H1 (cell line): ENCODE measurements at regions not wholly inside any gene's neighbourhood (a gene's known extent, or its start where the extent isn't known, plus 50 kb on each side); places are given as distances from the start of the nearest gene placed in this dataset.

Source experiments
- CTCF ChIA-PET: fragments of 300-600 bp; sonication (Branson Sonifier 250); formaldehyde crosslinking; loops from one replicate; lab custom pipeline; 2021; ENCODE audit not compliant: partially characterized antibody; lab: Charles Lee
- POLR2A ChIA-PET: fragments of 300-600 bp; sonication (Branson Sonifier 250); formaldehyde crosslinking; loops from one replicate; lab custom pipeline; 2021; ENCODE audit warnings: inconsistent platforms; ENCODE audit not compliant: partially characterized antibody; lab: Charles Lee
- DNase-seq, 2 experiments: peaks; one replicate each; pipeline versions ENCODE4 v3.0.0 to v3.0.0-alpha.2; 2010 to 2022; ENCODE audit warnings: low spot score in 2 of 2, low read depth in 1 of 2, mixed read lengths in 1 of 2
- FAIRE-seq: peaks from 2 replicates; lab custom pipeline; 2011; peaks lifted over from hg19 to GRCh38; lab: Jason Lieb, UNC
- H2AFZ ChIP-seq: 2 replicates; pipeline ENCODE4 v1.8.1; 2012; ENCODE audit warnings: low read length, inconsistent platforms
- H2AK5ac ChIP-seq: 2 replicates; pipeline ENCODE4 v1.6.1; 2013; ENCODE audit warnings: low read depth, low read length
- H2BK120ac ChIP-seq: replicated peaks from 2 replicates; pipeline ENCODE3; 2013; ENCODE audit warnings: low read depth, low read length, inconsistent platforms
- H2BK12ac ChIP-seq: 2 replicates; pipeline ENCODE4 v1.6.1; 2013; ENCODE audit warnings: low read depth, low read length
- H2BK15ac ChIP-seq: 2 replicates; pipeline ENCODE4 v1.6.1; 2013; ENCODE audit warnings: low read length
- H2BK20ac ChIP-seq: 2 replicates; pipeline ENCODE4 v1.6.1; 2013; ENCODE audit warnings: low read length
- H2BK5ac ChIP-seq: 2 replicates; pipeline ENCODE4 v1.6.1; 2013; ENCODE audit warnings: low read depth, low read length
- H3K14ac ChIP-seq: 2 replicates; pipeline ENCODE4 v1.6.1; 2013; ENCODE audit warnings: inconsistent platforms; ENCODE audit not compliant: insufficient read length
- H3K18ac ChIP-seq: 2 replicates; pipeline ENCODE4 v1.6.1; 2013; ENCODE audit warnings: low read length; ENCODE audit errors: extremely low read depth
- H3K23ac ChIP-seq: 2 replicates; pipeline ENCODE4 v1.6.1; 2013; ENCODE audit warnings: inconsistent platforms; ENCODE audit not compliant: insufficient read length
- H3K23me2 ChIP-seq: 2 replicates; pipeline ENCODE4 v1.6.1; 2013; ENCODE audit warnings: low read depth, low read length
- H3K27ac ChIP-seq: 2 replicates; pipeline ENCODE4 v1.6.1; 2011; ENCODE audit warnings: low read depth, low read length, inconsistent platforms
- H3K27me3 ChIP-seq, 4 experiments: replicated peaks in 1 of 4; 1 replicate in 1 of 4; 2 replicates in 3 of 4; pipeline versions ENCODE4 v1.6.1 to v1.8.1; 2011 to 2013; ENCODE audit warnings: low read length in 3 of 4, mild to moderate bottlenecking in 3 of 4, inconsistent platforms in 2 of 4, mixed read lengths in 2 of 4, moderate library complexity in 1 of 4; ENCODE audit not compliant: control insufficient read depth in 3 of 4, insufficient read depth in 3 of 4; ENCODE audit errors: extremely low read depth in 1 of 4
- H3K36me3 ChIP-seq, 4 experiments: 2 replicates each; pipeline versions ENCODE4 v1.6.1 to v1.8.1; 2011 to 2013; ENCODE audit warnings: mild to moderate bottlenecking in 4 of 4, low read length in 3 of 4, moderate library complexity in 2 of 4, control low read depth in 1 of 4, inconsistent platforms in 1 of 4; ENCODE audit not compliant: insufficient read depth in 4 of 4, control insufficient read depth in 2 of 4
- H3K4ac ChIP-seq: replicated peaks from 2 replicates; pipeline ENCODE3; 2013; ENCODE audit warnings: low read length, low read depth, mixed read lengths, inconsistent platforms; ENCODE audit not compliant: insufficient read length
- H3K4me1 ChIP-seq, 4 experiments: replicated peaks in 1 of 4; 1 replicate in 1 of 4; 2 replicates in 3 of 4; pipeline versions ENCODE4 v1.6.1 to v1.8.1; 2011 to 2013; ENCODE audit warnings: low read length in 3 of 4, inconsistent platforms in 2 of 4, mixed read lengths in 1 of 4; ENCODE audit not compliant: insufficient read depth in 4 of 4, control insufficient read depth in 3 of 4
- H3K4me2 ChIP-seq, 2 experiments: 2 replicates each; pipeline versions ENCODE4 v1.6.1 to v1.8.1; 2011 to 2013; ENCODE audit warnings: low read depth in 2 of 2, low read length in 2 of 2, control low read depth in 1 of 2, inconsistent platforms in 1 of 2, mild to moderate bottlenecking in 1 of 2; ENCODE audit not compliant: insufficient read depth in 1 of 2
- H3K4me3 ChIP-seq, 4 experiments: fragments of 200-600, 300-600 bp in 1 of 4; sonication (generic), shearing (Covaris generic), sonication (Bioruptor Twin) in 1 of 4; 2 replicates each; pipeline versions ENCODE4 v1.5.1 to v1.8.1; 2011 to 2016; ENCODE audit warnings: low read length in 4 of 4, low read depth in 3 of 4, control low read depth in 2 of 4, inconsistent platforms in 2 of 4, mild to moderate bottlenecking in 2 of 4, mixed read lengths in 1 of 4, moderate library complexity in 1 of 4; ENCODE audit not compliant: insufficient read depth in 2 of 4; ENCODE audit errors: extremely low read depth in 1 of 4
- H3K56ac ChIP-seq: replicated peaks from 2 replicates; pipeline ENCODE3; 2013; ENCODE audit warnings: low read depth, mild to moderate bottlenecking, mixed read lengths, low read length, inconsistent platforms; ENCODE audit not compliant: insufficient read length
- H3K79me1 ChIP-seq: 2 replicates; pipeline ENCODE4 v1.6.1; 2013; ENCODE audit warnings: low read depth, low read length, control low read depth
- H3K79me2 ChIP-seq, 2 experiments: 2 replicates each; pipeline versions ENCODE4 v1.6.1 to v1.8.1; 2012 to 2013; ENCODE audit warnings: low read length in 2 of 2, mild to moderate bottlenecking in 2 of 2, inconsistent platforms in 1 of 2; ENCODE audit not compliant: insufficient read depth in 2 of 2, control insufficient read depth in 1 of 2
- H3K9ac ChIP-seq, 4 experiments: replicated peaks in 1 of 4; 1 replicate in 1 of 4; 2 replicates in 3 of 4; pipeline versions ENCODE4 v1.6.1 to v1.8.1; 2011 to 2013; ENCODE audit warnings: low read depth in 3 of 4, low read length in 3 of 4, control low read depth in 2 of 4, mild to moderate bottlenecking in 2 of 4, moderate library complexity in 2 of 4, inconsistent platforms in 1 of 4; ENCODE audit errors: extremely low read depth in 1 of 4
- H3K9me3 ChIP-seq, 2 experiments: 2 replicates each; pipeline versions ENCODE4 v1.6.1 to v1.8.1; 2012 to 2013; ENCODE audit warnings: mild to moderate bottlenecking in 2 of 2, moderate library complexity in 2 of 2, control low read depth in 1 of 2, inconsistent platforms in 1 of 2, low read depth in 1 of 2, low read length in 1 of 2, mixed read lengths in 1 of 2; ENCODE audit not compliant: insufficient read depth in 2 of 2
- H4K20me1 ChIP-seq, 2 experiments: replicated peaks in 1 of 2; 2 replicates each; pipeline versions ENCODE3 to v1.8.1; 2011 to 2013; ENCODE audit warnings: inconsistent platforms in 2 of 2, low read length in 2 of 2, mild to moderate bottlenecking in 1 of 2; ENCODE audit not compliant: insufficient read depth in 2 of 2, control insufficient read depth in 1 of 2
- H4K5ac ChIP-seq: 2 replicates; pipeline ENCODE4 v1.6.1; 2013; ENCODE audit warnings: low read length, low read depth, mixed read lengths, inconsistent platforms; ENCODE audit not compliant: insufficient read length
- H4K8ac ChIP-seq: 2 replicates; pipeline ENCODE4 v1.8.0; 2013; ENCODE audit warnings: mild to moderate bottlenecking, moderate library complexity, low read length, inconsistent platforms; ENCODE audit not compliant: insufficient read depth; ENCODE audit errors: extremely low read depth
- H4K91ac ChIP-seq: replicated peaks from 2 replicates; pipeline ENCODE3; 2013; ENCODE audit warnings: low read length, mixed read lengths, inconsistent platforms; ENCODE audit not compliant: insufficient read length
- CREB1 ChIP-seq: IDR thresholded peaks from 2 replicates; pipeline ENCODE4 v1.6.1; 2012; ENCODE audit warnings: inconsistent platforms
- FOSL1 ChIP-seq: IDR thresholded peaks from 2 replicates; pipeline ENCODE4 v1.6.1; 2011; ENCODE audit warnings: mild to moderate bottlenecking, low read depth, low read length, moderate library complexity; ENCODE audit not compliant: insufficient read depth
- GABPA ChIP-seq: IDR thresholded peaks from 2 replicates; pipeline ENCODE4 v1.6.1; 2011; ENCODE audit warnings: mild to moderate bottlenecking, low read length, moderate library complexity, borderline replicate concordance; ENCODE audit not compliant: insufficient read depth
- KDM1A ChIP-seq: fragments of 200-600, 300-600 bp; sonication (generic); IDR thresholded peaks from 2 replicates; pipeline ENCODE4 v1.7.1; 2016; ENCODE audit warnings: mild to moderate bottlenecking, low read length, borderline replicate concordance
- KDM5A ChIP-seq: fragments of 200-600 bp; IDR thresholded peaks from 2 replicates; pipeline ENCODE4 v1.7.1; 2012; ENCODE audit warnings: mild to moderate bottlenecking, low read length, inconsistent platforms, mixed read lengths
- MAFK ChIP-seq: IDR thresholded peaks from 2 replicates; pipeline ENCODE4 v1.6.1; 2012; ENCODE audit warnings: low read depth, mild to moderate bottlenecking, improper control_type of control experiment, low read length
- RXRA ChIP-seq: IDR thresholded peaks from 2 replicates; pipeline ENCODE4 v1.6.1; 2011; ENCODE audit warnings: low read depth, mild to moderate bottlenecking, low read length, moderate library complexity; ENCODE audit not compliant: insufficient read depth
- SIN3A ChIP-seq, 2 experiments: IDR thresholded peaks in 1 of 2; conservative IDR thresholded peaks in 1 of 2; 2 replicates each; pipeline ENCODE4 v1.6.1; 2011 to 2012; ENCODE audit warnings: low read length in 2 of 2, improper control_type of control experiment in 1 of 2, low read depth in 1 of 2, mild to moderate bottlenecking in 1 of 2
- SIX5 ChIP-seq: IDR thresholded peaks from 2 replicates; pipeline ENCODE4 v1.6.1; 2011; ENCODE audit warnings: mild to moderate bottlenecking, low read depth, low read length
- SP4 ChIP-seq: IDR thresholded peaks from 2 replicates; pipeline ENCODE4 v1.6.1; 2012; ENCODE audit warnings: low read length, inconsistent platforms
- TBP ChIP-seq: IDR thresholded peaks from 2 replicates; pipeline ENCODE4 v1.6.1; 2011; ENCODE audit warnings: low read depth, low read length, improper control_type of control experiment
- ZNF274 ChIP-seq: IDR thresholded peaks from 2 replicates; pipeline ENCODE4 v1.7.0; 2012; ENCODE audit warnings: low read length, borderline replicate concordance; ENCODE audit errors: extremely low read depth
- WGBS, 2 experiments: shearing (Covaris generic) in 1 of 2; methylation state at CpG; one replicate each; pipeline versions ENCODE4 v1.1.6 to v1.1.7; 2013 to 2015; ENCODE audit warnings: low lambda C conversion rate in 2 of 2, mixed read lengths in 2 of 2, inconsistent platforms in 1 of 2, low coverage in 1 of 2, missing lambda C conversion rate in 1 of 2; ENCODE audit not compliant: insufficient replicate concordance in 2 of 2, insufficient coverage in 1 of 2, insufficient read length in 1 of 2; ENCODE audit errors: extremely low coverage in 1 of 2, missing lambda C conversion rate in 1 of 2; 5-methylcytosine and 5-hydroxymethylcytosine counted together
- TF ChIP-seq, protein P1 (sequence below), 3 experiments: IDR thresholded peaks; 1 replicate in 2 of 3; 2 replicates in 1 of 3; pipeline versions ENCODE4 v1.5.1 to v1.6.1; 2011; ENCODE audit warnings: low read length in 3 of 3, mild to moderate bottlenecking in 3 of 3, inconsistent platforms in 2 of 3, low read depth in 1 of 3, moderate library complexity in 1 of 3; ENCODE audit not compliant: insufficient read depth in 1 of 3; ENCODE audit errors: control extremely low read depth in 1 of 3

DNA sequence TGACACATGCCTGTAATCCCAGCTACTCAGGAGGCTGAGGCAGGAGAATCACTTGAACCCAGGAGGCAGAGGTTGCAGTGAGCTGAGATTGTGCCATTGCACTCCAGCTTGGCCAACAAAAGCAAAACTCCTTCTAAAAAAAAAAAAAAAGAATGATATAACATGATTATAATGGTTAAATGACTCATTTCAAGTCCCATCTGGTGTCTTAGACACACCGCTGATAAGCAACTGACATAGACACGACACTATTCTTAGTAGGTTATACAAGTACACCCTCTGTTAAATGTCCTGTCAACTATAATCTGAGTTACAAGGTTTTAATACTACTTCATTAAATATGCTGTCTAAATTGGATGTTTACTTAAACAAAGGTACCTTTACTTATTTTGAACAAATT, 405.3 kb upstream of the CLINT1 start:
- Histone ChIP-seq H3K4me2 (no peak overlapping the region), H3K14ac (no peak overlapping the region), H2BK12ac (no peak overlapping the region), H3K23ac (no peak overlapping the region), H2BK15ac (no peak overlapping the region), H3K36me3 (no peaks in the 10 kb centered on the region; a peak in 1 of 8 replicates), H3K4me3 (no peak overlapping the region), H3K9ac (no peak overlapping the region), H3K18ac (no peak overlapping the region), H3K9me3 (peaks cover 7 to 9% of the 10 kb centered on the region in 2 experiments), H2BK20ac (no peak overlapping the region), H3K23me2 (no peaks in the 10 kb centered on the region), H2AFZ (no peak overlapping the region), H3K79me2 (no peaks in the 10 kb centered on the region), H2BK120ac (no peak overlapping the region), H2BK5ac (no peak overlapping the region), H4K5ac (no peak overlapping the region), H4K8ac (no peak overlapping the region), H3K56ac (no peak overlapping the region), H3K27me3 (no peaks in the 10 kb centered on the region), H3K79me1 (no peaks in the 10 kb centered on the region), H3K4me1 (no peaks in the 10 kb centered on the region), H2AK5ac (no peak overlapping the region), H4K91ac (no peak overlapping the region), H3K4ac (no peak overlapping the region), H3K27ac (no peak overlapping the region), H4K20me1 (no peaks in the 10 kb centered on the region)
- POLR2A ChIA-PET: no interaction called here
- CTCF ChIA-PET: interaction anchor here (1.9 kb wide), 1 partner anchor 9 kb away, joined by 5 read pairs; no protein-coding TSS in a partner anchor
- 98% methylated on average over 2 of the region's 2 CpGs; no CpG with 5 or more reads in 1 of the 2 experiments for WGBS, 2 experiments
- FAIRE-seq (no peak), DNase-seq (no peak)
- TF ChIP-seq SIN3A (conservative IDR thresholded peaks at IDR 0.05 in 1 of 2, IDR thresholded peaks at IDR 0.05 in 1 of 2; ENCODE audit: low read depth in 1 of 2, low read length in 2 of 2): no peak
- TF ChIP-seq SIX5: no peak
- no peak for TF ChIP-seq KDM5A
- TF ChIP-seq GABPA: no peak
- TF ChIP-seq KDM1A: no peak
- TF ChIP-seq RXRA: no peak
- TF ChIP-seq SP4: no peak
- no peak for TF ChIP-seq TBP
- no peak for TF ChIP-seq FOSL1
- TF ChIP-seq, protein P1, sequence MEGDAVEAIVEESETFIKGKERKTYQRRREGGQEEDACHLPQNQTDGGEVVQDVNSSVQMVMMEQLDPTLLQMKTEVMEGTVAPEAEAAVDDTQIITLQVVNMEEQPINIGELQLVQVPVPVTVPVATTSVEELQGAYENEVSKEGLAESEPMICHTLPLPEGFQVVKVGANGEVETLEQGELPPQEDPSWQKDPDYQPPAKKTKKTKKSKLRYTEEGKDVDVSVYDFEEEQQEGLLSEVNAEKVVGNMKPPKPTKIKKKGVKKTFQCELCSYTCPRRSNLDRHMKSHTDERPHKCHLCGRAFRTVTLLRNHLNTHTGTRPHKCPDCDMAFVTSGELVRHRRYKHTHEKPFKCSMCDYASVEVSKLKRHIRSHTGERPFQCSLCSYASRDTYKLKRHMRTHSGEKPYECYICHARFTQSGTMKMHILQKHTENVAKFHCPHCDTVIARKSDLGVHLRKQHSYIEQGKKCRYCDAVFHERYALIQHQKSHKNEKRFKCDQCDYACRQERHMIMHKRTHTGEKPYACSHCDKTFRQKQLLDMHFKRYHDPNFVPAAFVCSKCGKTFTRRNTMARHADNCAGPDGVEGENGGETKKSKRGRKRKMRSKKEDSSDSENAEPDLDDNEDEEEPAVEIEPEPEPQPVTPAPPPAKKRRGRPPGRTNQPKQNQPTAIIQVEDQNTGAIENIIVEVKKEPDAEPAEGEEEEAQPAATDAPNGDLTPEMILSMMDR (IDR thresholded peaks at IDR 0.05; ENCODE audit: control extremely low read depth in 1 of 3, insufficient read depth in 1 of 3, low read depth in 1 of 3, low read length in 3 of 3): no peak
- no peak for TF ChIP-seq CREB1
- TF ChIP-seq ZNF274: no peak
- no peak for TF ChIP-seq MAFK
